ENCODE measurements at regions not wholly inside any gene's neighbourhood (a gene's known extent, or its start where the extent isn't known, plus 50 kb on each side); places are given as distances from the start of the nearest gene placed in this dataset.
"Not testable (repeated sequence)": the region's sequence is repeated elsewhere in the genome, so short reads cannot be mapped to it uniquely, and the experiment has no call there.

DNA sequence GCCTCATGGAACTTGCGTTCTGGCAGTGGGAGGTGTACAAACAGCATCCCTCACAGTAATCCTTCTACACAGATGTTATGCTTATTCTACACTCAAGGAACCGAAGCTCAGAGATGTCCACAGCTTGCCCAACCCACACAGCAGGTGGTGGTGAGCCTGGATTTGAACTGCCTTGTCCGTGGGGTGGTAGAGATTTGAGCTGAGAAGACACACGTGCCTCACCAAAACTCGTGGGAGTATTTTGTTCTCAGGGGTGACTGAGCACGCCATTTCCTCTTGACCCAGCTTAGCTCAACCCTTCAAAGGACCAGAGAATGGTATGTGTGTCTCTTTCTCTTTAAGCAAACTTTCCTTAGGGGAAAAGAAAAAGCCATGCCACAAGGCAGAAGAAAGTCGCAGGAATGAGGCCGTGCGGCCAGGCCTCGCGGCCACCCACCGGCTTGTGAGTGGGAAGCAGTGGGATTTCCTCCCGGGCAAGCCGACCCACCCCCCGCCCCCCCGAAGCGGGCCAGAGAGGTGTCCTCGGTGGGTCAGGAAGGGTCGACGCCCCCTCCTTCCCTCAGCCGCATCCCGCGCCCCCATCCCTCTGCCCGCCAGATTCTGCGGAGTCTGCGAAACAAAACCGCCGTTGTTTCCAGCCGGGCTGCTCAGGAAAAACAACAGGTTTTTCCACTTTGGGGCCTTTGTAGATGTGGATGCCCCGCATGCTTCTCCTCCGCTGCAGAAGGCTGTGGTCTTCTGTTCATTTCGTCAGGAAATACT lies 123.8 kb upstream of the ZNF469 start:
- TF ChIP-seq, protein P1, sequence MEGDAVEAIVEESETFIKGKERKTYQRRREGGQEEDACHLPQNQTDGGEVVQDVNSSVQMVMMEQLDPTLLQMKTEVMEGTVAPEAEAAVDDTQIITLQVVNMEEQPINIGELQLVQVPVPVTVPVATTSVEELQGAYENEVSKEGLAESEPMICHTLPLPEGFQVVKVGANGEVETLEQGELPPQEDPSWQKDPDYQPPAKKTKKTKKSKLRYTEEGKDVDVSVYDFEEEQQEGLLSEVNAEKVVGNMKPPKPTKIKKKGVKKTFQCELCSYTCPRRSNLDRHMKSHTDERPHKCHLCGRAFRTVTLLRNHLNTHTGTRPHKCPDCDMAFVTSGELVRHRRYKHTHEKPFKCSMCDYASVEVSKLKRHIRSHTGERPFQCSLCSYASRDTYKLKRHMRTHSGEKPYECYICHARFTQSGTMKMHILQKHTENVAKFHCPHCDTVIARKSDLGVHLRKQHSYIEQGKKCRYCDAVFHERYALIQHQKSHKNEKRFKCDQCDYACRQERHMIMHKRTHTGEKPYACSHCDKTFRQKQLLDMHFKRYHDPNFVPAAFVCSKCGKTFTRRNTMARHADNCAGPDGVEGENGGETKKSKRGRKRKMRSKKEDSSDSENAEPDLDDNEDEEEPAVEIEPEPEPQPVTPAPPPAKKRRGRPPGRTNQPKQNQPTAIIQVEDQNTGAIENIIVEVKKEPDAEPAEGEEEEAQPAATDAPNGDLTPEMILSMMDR (IDR thresholded peaks at IDR 0.05): not testable (repeated sequence)
- not testable (repeated sequence) for TF ChIP-seq POLR2A (IDR thresholded peaks at IDR 0.05)
